HepG2 (cell line): ENCODE measurements at regions not wholly inside any gene's neighbourhood (a gene's known extent, or its start where the extent isn't known, plus 50 kb on each side); places are given as distances from the start of the nearest gene placed in this dataset.

Experiments used
- CBFB ChIP-seq: sonication (generic); formaldehyde crosslinking; IDR thresholded peaks from 2 replicates; pipeline ENCODE4 v1.4.0; 2020; ENCODE audit warnings: missing genetic modification reagents
- CENPT ChIP-seq: sonication (generic); formaldehyde crosslinking; IDR thresholded peaks from 2 replicates; pipeline ENCODE4 v1.8.0; 2022; ENCODE audit warnings: low read depth, mild to moderate bottlenecking, moderate library complexity, missing genetic modification reagents
- ELF1 ChIP-seq: sonication (generic); formaldehyde crosslinking; IDR thresholded peaks from 2 replicates; pipeline ENCODE4 v1.4.0; 2020; ENCODE audit warnings: missing genetic modification reagents
- ETV5 ChIP-seq: IDR thresholded peaks from 2 replicates; pipeline ENCODE4 v1.6.1; 2018; ENCODE audit warnings: missing biosample characterization, missing genetic modification reagents, inconsistent platforms, borderline replicate concordance
- GPBP1L1 ChIP-seq: sonication (generic); formaldehyde crosslinking; IDR thresholded peaks from 2 replicates; pipeline ENCODE4 v1.5.0; 2020; ENCODE audit warnings: mild to moderate bottlenecking, missing genetic modification reagents
- HMGXB4 ChIP-seq, 2 experiments: sonication (generic) in 1 of 2; formaldehyde crosslinking in 1 of 2; IDR thresholded peaks; 2 replicates each; pipeline versions ENCODE4 v1.4.0 to v1.6.1; 2018 to 2020; ENCODE audit warnings: missing genetic modification reagents in 2 of 2, borderline replicate concordance in 1 of 2, low read depth in 1 of 2, mild to moderate bottlenecking in 1 of 2, missing biosample characterization in 1 of 2
- KDM5B ChIP-seq: sonication (generic); formaldehyde crosslinking; IDR thresholded peaks from 2 replicates; pipeline ENCODE4 v1.4.0; 2020; ENCODE audit warnings: missing genetic modification reagents, mild to moderate bottlenecking, borderline replicate concordance
- MXD1 ChIP-seq: sonication (generic); formaldehyde crosslinking; IDR thresholded peaks from 2 replicates; pipeline ENCODE4 v1.4.0; 2020; ENCODE audit warnings: mild to moderate bottlenecking, missing genetic modification reagents
- NFKB2 ChIP-seq: sonication (generic); formaldehyde crosslinking; IDR thresholded peaks from 2 replicates; pipeline ENCODE4 v1.4.0; 2020; ENCODE audit warnings: missing genetic modification reagents, borderline replicate concordance
- NKX3-1 ChIP-seq: sonication (generic); formaldehyde crosslinking; IDR thresholded peaks from 2 replicates; pipeline ENCODE4 v1.5.0; 2020; ENCODE audit warnings: missing genetic modification reagents
- SMYD3 ChIP-seq: sonication (generic); formaldehyde crosslinking; IDR thresholded peaks from 2 replicates; pipeline ENCODE4 v1.8.1; 2023; ENCODE audit warnings: mild to moderate bottlenecking, missing genetic modification reagents
- STAG1 ChIP-seq: sonication (generic); formaldehyde crosslinking; IDR thresholded peaks from 2 replicates; pipeline ENCODE4 v1.4.0; 2020; ENCODE audit warnings: missing genetic modification reagents
- TMF1 ChIP-seq: sonication (generic); formaldehyde crosslinking; IDR thresholded peaks from 2 replicates; pipeline ENCODE4 v1.8.1; 2022; ENCODE audit warnings: low read depth, missing genetic modification reagents
- ZNF713 ChIP-seq: sonication (generic); formaldehyde crosslinking; IDR thresholded peaks from 2 replicates; pipeline ENCODE4 v1.4.0; 2020; ENCODE audit warnings: mild to moderate bottlenecking, missing genetic modification reagents
- ZNF737 ChIP-seq: sonication (generic); formaldehyde crosslinking; IDR thresholded peaks from 2 replicates; pipeline ENCODE4 v1.5.0; 2020; ENCODE audit warnings: missing genetic modification reagents, mild to moderate bottlenecking, borderline replicate concordance
- ZNF768 ChIP-seq: sonication (generic); formaldehyde crosslinking; IDR thresholded peaks from 2 replicates; pipeline ENCODE4 v1.4.0; 2020; ENCODE audit warnings: missing genetic modification reagents
- ZNF780A ChIP-seq: sonication (generic); formaldehyde crosslinking; IDR thresholded peaks from 2 replicates; pipeline ENCODE4 v1.8.0; 2022; ENCODE audit warnings: mild to moderate bottlenecking, missing genetic modification reagents, moderate library complexity
- TF ChIP-seq, protein P1 (sequence below), 2 experiments: IDR thresholded peaks; 2 replicates each; pipeline ENCODE4 v1.6.1; 2011 to 2012; ENCODE audit warnings: low read length in 2 of 2, borderline replicate concordance in 1 of 2, low read depth in 1 of 2, mild to moderate bottlenecking in 1 of 2, moderate library complexity in 1 of 2
- TF ChIP-seq, protein P2 (sequence below): IDR thresholded peaks from 2 replicates; pipeline ENCODE4 v1.6.1; 2012; ENCODE audit warnings: inconsistent platforms
- TF ChIP-seq, protein P3 (sequence below): sonication (generic); formaldehyde crosslinking; IDR thresholded peaks from 2 replicates; pipeline ENCODE4 v1.4.0; 2020; ENCODE audit warnings: mild to moderate bottlenecking, missing genetic modification reagents

DNA sequence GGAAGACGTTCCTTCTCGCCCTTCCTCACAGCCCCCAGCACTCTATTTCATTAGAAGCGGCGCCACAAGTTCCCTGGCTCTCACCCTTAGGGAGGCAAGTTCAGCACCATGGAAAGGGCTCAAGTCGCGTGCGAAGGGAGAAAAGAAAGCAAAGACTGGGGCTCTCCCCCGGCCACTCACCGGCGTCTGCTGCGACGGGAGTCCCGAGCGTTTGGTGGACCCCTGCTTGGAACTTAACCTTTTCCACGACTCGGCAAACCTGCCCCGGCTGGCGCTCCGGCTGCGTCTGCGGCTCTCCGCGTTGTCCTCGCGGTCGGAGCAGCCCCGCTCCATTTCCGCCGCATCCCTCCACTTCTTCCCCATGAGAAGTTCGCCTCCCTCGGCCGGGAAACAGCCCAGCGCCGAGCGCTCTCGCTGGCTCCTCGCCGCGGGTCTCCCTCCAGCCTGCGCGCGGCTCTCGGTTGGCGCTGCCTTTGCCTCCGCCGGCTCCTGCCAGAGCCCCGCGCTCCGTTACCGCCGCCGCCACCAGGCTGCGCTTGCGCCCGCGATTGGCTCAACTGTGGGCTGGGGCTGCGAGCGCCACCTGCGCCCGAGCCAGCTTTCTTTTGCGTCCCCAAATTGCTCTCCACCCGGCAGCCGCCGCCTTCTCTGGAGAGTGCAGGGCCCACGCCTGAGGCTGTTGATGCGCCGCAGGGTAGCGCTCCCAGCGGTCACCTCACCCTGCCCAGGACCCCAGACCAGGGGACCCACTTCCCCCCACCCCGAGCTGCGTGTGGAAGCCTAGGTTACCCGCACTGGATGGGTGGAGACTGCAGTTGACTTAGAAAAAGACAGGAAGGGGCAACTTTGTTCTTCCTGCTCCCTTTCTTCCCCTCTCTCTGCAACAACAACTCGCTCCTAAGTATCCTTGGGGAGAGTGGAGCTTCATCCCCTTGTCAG, 321.6 kb downstream of the CEMIP2 start (continued):
- TF ChIP-seq GPBP1L1 (CRISPR knock-in tag) (no peak), MXD1 (no peak), ELF1 (CRISPR knock-in tag) (no peak), HMGXB4 (CRISPR knock-in tag; IDR thresholded peaks at IDR 0.05; ENCODE audit: borderline replicate concordance in 1 of 2, low read depth in 1 of 2) (no peak), KDM5B (CRISPR knock-in tag) (peak; percentile 65; the same call in 1 of the 2 replicates), SMYD3 (CRISPR knock-in tag) (no peak), ZNF737 (CRISPR knock-in tag) (no peak), NKX3-1 (CRISPR knock-in tag) (peak; percentile 50; the same call in 1 of the 2 replicates), NFKB2 (CRISPR knock-in tag) (0 out of 2 replicates have a peak, but pooled peaks have one; percentile 22), CBFB (CRISPR knock-in tag) (no peak), STAG1 (peak; percentile 56), ZNF780A (CRISPR knock-in tag) (no peak), CENPT (peak; percentile 57; the same call in 1 of the 2 replicates), ZNF768 (CRISPR knock-in tag) (no peak), ETV5 (CRISPR knock-in tag) (no peak), TMF1 (no peak), ZNF713 (no peak)
- TF ChIP-seq, protein P1, sequence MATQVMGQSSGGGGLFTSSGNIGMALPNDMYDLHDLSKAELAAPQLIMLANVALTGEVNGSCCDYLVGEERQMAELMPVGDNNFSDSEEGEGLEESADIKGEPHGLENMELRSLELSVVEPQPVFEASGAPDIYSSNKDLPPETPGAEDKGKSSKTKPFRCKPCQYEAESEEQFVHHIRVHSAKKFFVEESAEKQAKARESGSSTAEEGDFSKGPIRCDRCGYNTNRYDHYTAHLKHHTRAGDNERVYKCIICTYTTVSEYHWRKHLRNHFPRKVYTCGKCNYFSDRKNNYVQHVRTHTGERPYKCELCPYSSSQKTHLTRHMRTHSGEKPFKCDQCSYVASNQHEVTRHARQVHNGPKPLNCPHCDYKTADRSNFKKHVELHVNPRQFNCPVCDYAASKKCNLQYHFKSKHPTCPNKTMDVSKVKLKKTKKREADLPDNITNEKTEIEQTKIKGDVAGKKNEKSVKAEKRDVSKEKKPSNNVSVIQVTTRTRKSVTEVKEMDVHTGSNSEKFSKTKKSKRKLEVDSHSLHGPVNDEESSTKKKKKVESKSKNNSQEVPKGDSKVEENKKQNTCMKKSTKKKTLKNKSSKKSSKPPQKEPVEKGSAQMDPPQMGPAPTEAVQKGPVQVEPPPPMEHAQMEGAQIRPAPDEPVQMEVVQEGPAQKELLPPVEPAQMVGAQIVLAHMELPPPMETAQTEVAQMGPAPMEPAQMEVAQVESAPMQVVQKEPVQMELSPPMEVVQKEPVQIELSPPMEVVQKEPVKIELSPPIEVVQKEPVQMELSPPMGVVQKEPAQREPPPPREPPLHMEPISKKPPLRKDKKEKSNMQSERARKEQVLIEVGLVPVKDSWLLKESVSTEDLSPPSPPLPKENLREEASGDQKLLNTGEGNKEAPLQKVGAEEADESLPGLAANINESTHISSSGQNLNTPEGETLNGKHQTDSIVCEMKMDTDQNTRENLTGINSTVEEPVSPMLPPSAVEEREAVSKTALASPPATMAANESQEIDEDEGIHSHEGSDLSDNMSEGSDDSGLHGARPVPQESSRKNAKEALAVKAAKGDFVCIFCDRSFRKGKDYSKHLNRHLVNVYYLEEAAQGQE (IDR thresholded peaks at IDR 0.05; ENCODE audit: borderline replicate concordance in 1 of 2, low read depth in 1 of 2, low read length in 2 of 2), result peak; percentile 67 to 97
- TF ChIP-seq, protein P2, sequence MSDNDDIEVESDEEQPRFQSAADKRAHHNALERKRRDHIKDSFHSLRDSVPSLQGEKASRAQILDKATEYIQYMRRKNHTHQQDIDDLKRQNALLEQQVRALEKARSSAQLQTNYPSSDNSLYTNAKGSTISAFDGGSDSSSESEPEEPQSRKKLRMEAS, result peak; percentile 53
- TF ChIP-seq, protein P3, sequence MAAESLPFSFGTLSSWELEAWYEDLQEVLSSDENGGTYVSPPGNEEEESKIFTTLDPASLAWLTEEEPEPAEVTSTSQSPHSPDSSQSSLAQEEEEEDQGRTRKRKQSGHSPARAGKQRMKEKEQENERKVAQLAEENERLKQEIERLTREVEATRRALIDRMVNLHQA (CRISPR knock-in tag), result no peak
